GM12864 (cell line): ENCODE measurements at regions not wholly inside any gene's neighbourhood (a gene's known extent, or its start where the extent isn't known, plus 50 kb on each side); places are given as distances from the start of the nearest gene placed in this dataset.

ENCODE experiments used
- DNase-seq: peaks from one replicate; pipeline ENCODE4 v3.0.0-alpha.2; 2011; ENCODE audit warnings: low read depth
- H3K4me3 ChIP-seq: 2 replicates; pipeline ENCODE4 v1.5.1; 2011; ENCODE audit warnings: mild to moderate bottlenecking, low read depth, low read length, control low read depth
- CTCF ChIP-seq: IDR thresholded peaks from 2 replicates; pipeline ENCODE4 v1.5.1; 2011; ENCODE audit warnings: low read depth, mild to moderate bottlenecking, moderate library complexity, low read length, control low read depth, inconsistent platforms; ENCODE audit errors: missing control alignments

GRCh38 chr5:7087719-7088297 is 308.1 kb upstream of the ADCY2 start:
- DNase-seq: no peak
- H3K4me3 ChIP-seq: no peak overlapping the region
- no peak for TF ChIP-seq CTCF

GRCh38 chr5:7088849-7089248 is 307.1 kb upstream of the ADCY2 start:
- no peak for TF ChIP-seq CTCF
- DNase-seq: no peak
- no peak overlapping the region for H3K4me3 ChIP-seq

- no peak for TF ChIP-seq CTCF
- H3K4me3 ChIP-seq: no peak overlapping the region
- no peak for DNase-seq
Measured at GRCh38 chr5:7094626-7095025, 301.3 kb upstream of the ADCY2 start.

DNA sequence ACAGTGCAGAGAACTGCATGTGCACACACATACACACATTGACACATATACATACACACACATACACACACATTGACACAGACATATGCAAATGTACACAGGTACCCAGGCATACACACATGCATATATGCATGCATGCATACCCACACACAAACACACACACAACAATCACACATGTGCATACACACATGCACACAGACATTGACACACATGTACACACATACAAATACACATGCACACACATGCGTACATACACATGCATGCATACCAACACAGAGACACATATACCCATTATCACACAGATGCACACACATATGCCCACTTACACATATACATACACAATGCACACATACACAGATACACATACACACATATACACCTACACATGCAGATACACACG is 299.6 kb upstream of the ADCY2 start:
- DNase-seq: no peak
- H3K4me3 ChIP-seq: no peak overlapping the region
- TF ChIP-seq CTCF: no peak

DNA sequence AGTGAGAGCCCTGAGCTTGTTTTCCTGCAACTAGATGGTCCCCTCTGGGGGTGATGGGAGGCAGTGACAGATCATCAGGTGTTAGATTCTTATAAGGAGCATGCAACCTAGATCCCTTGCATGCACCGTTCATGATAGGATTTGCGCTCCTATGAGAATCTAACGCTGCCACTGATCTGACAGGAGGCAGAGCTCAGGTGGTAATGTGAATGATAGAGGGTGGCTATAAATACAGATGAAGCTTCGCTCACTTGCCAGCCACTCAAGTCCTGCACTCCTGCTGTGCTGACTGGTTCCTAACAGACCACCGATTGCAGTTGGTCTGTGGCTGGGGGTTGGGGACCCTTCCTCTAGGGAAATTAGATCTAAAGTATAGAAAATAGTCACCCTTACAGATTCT is 290.6 kb upstream of the ADCY2 start:
- H3K4me3 ChIP-seq: no peak overlapping the region
- no peak for TF ChIP-seq CTCF
- DNase-seq: no peak

GRCh38 chr5:7117961-7118360 is 278.0 kb upstream of the ADCY2 start:
- no peak for TF ChIP-seq CTCF
- H3K4me3 ChIP-seq: no peak overlapping the region
- no peak for DNase-seq

DNA sequence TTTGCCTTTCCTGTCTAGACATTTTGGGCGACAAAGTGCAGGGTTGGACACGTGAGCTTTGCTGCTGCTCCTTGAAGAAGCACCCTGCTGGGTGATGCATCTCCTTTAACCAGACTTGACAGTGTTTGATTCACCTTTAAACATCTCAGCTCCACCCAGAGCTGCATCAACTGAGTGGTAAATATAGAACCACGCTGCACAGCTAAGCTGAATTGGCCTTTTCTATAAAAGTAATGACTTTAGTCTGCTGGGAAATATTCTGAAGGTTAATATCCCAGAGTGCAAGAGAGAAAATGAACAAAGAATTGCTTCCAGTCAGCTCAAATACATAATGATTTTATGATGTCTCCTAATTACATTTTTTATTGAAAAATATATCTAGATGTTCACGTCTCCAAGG is 264.3 kb upstream of the ADCY2 start:
- DNase-seq: no peak
- H3K4me3 ChIP-seq: no peak overlapping the region
- no peak for TF ChIP-seq CTCF
